Endodermal cell (in vitro differentiated cells): ENCODE measurements at regions not wholly inside any gene's neighbourhood (a gene's known extent, or its start where the extent isn't known, plus 50 kb on each side); places are given as distances from the start of the nearest gene placed in this dataset.

Source experiments
- DNase-seq: peaks from one replicate; pipeline ENCODE4 v3.0.0-alpha.2; 2017
- H3K27ac ChIP-seq: 2 replicates; pipeline ENCODE4 v1.5.1; 2013; ENCODE audit warnings: mild to moderate bottlenecking, low read depth, low read length, moderate library complexity
- H3K27me3 ChIP-seq: 2 replicates; pipeline ENCODE4 v1.6.1; 2013; ENCODE audit warnings: mild to moderate bottlenecking, low read length, moderate library complexity; ENCODE audit not compliant: insufficient read depth, control insufficient read depth, poor library complexity, severe bottlenecking
- H3K36me3 ChIP-seq: 2 replicates; pipeline ENCODE4 v1.7.0; 2013; ENCODE audit warnings: mild to moderate bottlenecking, low read length, moderate library complexity; ENCODE audit not compliant: control insufficient read depth, insufficient read depth
- H3K4me1 ChIP-seq: one replicate; pipeline ENCODE4 v1.7.0; 2013; ENCODE audit warnings: low read length; ENCODE audit not compliant: control insufficient read depth, insufficient read depth
- H3K4me3 ChIP-seq: 2 replicates; pipeline ENCODE4 v1.5.1; 2013; ENCODE audit warnings: mild to moderate bottlenecking, low read length, moderate library complexity
- H3K9ac ChIP-seq: 2 replicates; pipeline ENCODE4 v1.6.1; 2013; ENCODE audit warnings: mild to moderate bottlenecking, low read length, moderate library complexity; ENCODE audit not compliant: poor library complexity, severe bottlenecking; ENCODE audit errors: extremely low read depth
- H3K9me3 ChIP-seq: 2 replicates; pipeline ENCODE4 v1.6.1; 2013; ENCODE audit warnings: mild to moderate bottlenecking, low read length, moderate library complexity; ENCODE audit not compliant: control insufficient read depth
- H3K27ac Mint-ChIP-seq: 2 replicates; pipeline ENCODE4 v1.8.0; 2020; ENCODE audit warnings: mixed read lengths
- H3K27me3 Mint-ChIP-seq: 2 replicates; pipeline ENCODE4 v1.8.0; 2021; ENCODE audit warnings: mild to moderate bottlenecking, mixed read lengths; ENCODE audit not compliant: insufficient read depth
- H3K36me3 Mint-ChIP-seq: 2 replicates; pipeline ENCODE4 v1.8.0; 2020; ENCODE audit warnings: low read depth, mixed read lengths
- H3K4me1 Mint-ChIP-seq: 2 replicates; pipeline ENCODE4 v1.8.0; 2020; ENCODE audit warnings: mixed read lengths
- H3K4me3 Mint-ChIP-seq: 2 replicates; pipeline ENCODE4 v1.8.0; 2020; ENCODE audit warnings: mild to moderate bottlenecking, moderate library complexity, mixed read lengths
- H3K9me3 Mint-ChIP-seq: 2 replicates; pipeline ENCODE4 v1.8.0; 2020; ENCODE audit warnings: mild to moderate bottlenecking, mixed read lengths
- CTCF ChIP-seq: fragments of 200-600 bp; sonication (generic); conservative IDR thresholded peaks from 2 replicates; pipeline ENCODE4 v1.5.0; 2021; ENCODE audit warnings: antibody characterized with exemption, mild to moderate bottlenecking
- WGBS, 2 experiments: methylation state at CpG; one replicate each; pipeline versions ENCODE4 v1.1.5 to v1.1.7; 2013; ENCODE audit warnings: missing lambda C conversion rate in 2 of 2, mixed read lengths in 1 of 2; ENCODE audit not compliant: insufficient coverage in 1 of 2, insufficient read length in 1 of 2; 5-methylcytosine and 5-hydroxymethylcytosine counted together

- TF ChIP-seq CTCF = no peak
- Histone ChIP-seq H3K27me3 (no peaks in the 10 kb centered on the region), H3K4me1 (no peaks in the 10 kb centered on the region), H3K9me3 (no peaks in the 10 kb centered on the region), H3K36me3 (no peaks in the 10 kb centered on the region), H3K4me3 (no peak overlapping the region), H3K27ac (no peak overlapping the region), H3K9ac (no peak overlapping the region)
- DNase-seq = no peak
- H3K4me3 Mint-ChIP-seq = no peak overlapping the region
- no peak overlapping the region for H3K27ac Mint-ChIP-seq
- WGBS, 2 experiments = 83 to 92% methylated on average over 2 to 3 of the region's 3 CpGs
- H3K9me3 Mint-ChIP-seq = no peaks in the 10 kb centered on the region
- no peaks in the 10 kb centered on the region for H3K27me3 Mint-ChIP-seq
- no peaks in the 10 kb centered on the region for H3K36me3 Mint-ChIP-seq
- peaks cover 4% of the 10 kb centered on the region for H3K4me1 Mint-ChIP-seq
Observed at GRCh38 chr7:81414411-81414810, 355.4 kb downstream of the HGF start.

GRCh38 chr7:81410471-81411117 is 359.3 kb downstream of the HGF start:
- no peak for TF ChIP-seq CTCF
- no peak overlapping the region for H3K9ac ChIP-seq
- no peak overlapping the region for H3K27ac ChIP-seq
- H3K27me3 Mint-ChIP-seq = no peaks in the 10 kb centered on the region
- no peaks in the 10 kb centered on the region for H3K9me3 Mint-ChIP-seq
- no peaks in the 10 kb centered on the region for H3K36me3 Mint-ChIP-seq
- H3K27me3 ChIP-seq = no peaks in the 10 kb centered on the region
- no peaks in the 10 kb centered on the region for H3K36me3 ChIP-seq
- H3K4me1 Mint-ChIP-seq = no peaks in the 10 kb centered on the region
- no peak overlapping the region for H3K4me3 ChIP-seq
- no peaks in the 10 kb centered on the region for H3K4me1 ChIP-seq
- no peak for DNase-seq
- 91 to 100% methylated on average over 2 to 5 of the region's 6 CpGs for WGBS, 2 experiments
- H3K9me3 ChIP-seq = no peaks in the 10 kb centered on the region
- H3K27ac Mint-ChIP-seq = no peak overlapping the region
- H3K4me3 Mint-ChIP-seq = no peak overlapping the region

GRCh38 chr7:81408728-81409127 is 361.1 kb downstream of the HGF start:
- no peak overlapping the region for H3K4me3 Mint-ChIP-seq
- no peaks in the 10 kb centered on the region for H3K4me1 ChIP-seq
- H3K27me3 ChIP-seq = no peaks in the 10 kb centered on the region
- H3K27me3 Mint-ChIP-seq = no peaks in the 10 kb centered on the region
- peaks cover 10% of the 10 kb centered on the region for H3K9me3 ChIP-seq
- 90 to 93% methylated on average over 2 of the region's 2 CpGs for WGBS, 2 experiments
- no peak overlapping the region for H3K4me3 ChIP-seq
- H3K36me3 ChIP-seq = no peaks in the 10 kb centered on the region
- no peak overlapping the region for H3K27ac ChIP-seq
- no peaks in the 10 kb centered on the region for H3K4me1 Mint-ChIP-seq
- DNase-seq = no peak
- H3K9ac ChIP-seq = no peak overlapping the region
- no peak overlapping the region for H3K27ac Mint-ChIP-seq
- peaks cover 2% of the 10 kb centered on the region for H3K36me3 Mint-ChIP-seq
- no peak for TF ChIP-seq CTCF
- peaks cover 10% of the 10 kb centered on the region for H3K9me3 Mint-ChIP-seq
